ENCODE measurements at regions not wholly inside any gene's neighbourhood (a gene's known extent, or its start where the extent isn't known, plus 50 kb on each side); places are given as distances from the start of the nearest gene placed in this dataset.

DNA sequence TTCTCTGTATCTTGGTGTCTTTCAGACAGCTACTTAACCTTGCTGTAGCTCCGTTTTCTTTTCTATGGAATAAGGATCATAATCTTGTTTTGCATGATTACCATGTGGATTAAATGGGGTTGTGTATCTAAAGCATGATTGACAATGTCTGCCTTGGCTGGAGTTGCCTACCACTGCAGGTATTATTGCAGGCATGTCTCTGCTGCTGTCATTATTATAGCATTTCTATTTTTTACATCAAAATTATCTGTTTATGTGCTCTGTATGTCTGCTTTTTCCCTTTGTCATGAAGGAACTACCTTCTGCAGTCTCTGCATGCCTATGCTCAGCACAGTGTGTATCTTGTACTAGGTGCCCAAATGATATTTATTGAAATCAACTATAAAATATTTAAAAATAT lies 95.9 kb upstream of the TAPT1 start:
- Histone ChIP-seq H3K79me2 (ENCODE audit: control insufficient read depth, insufficient read depth, low read length) (no peaks in the 10 kb centered on the region), H3K9me3 (replicated peaks; ENCODE audit: control insufficient read depth, insufficient read depth, low read length) (no peaks in the 10 kb centered on the region), H3K27ac (ENCODE audit: insufficient read depth, low read depth, low read length) (no peak overlapping the region), H3K9ac (replicated peaks; ENCODE audit: extremely low read depth, insufficient read depth, low read length) (no peak overlapping the region), H3K4me1 (ENCODE audit: control insufficient read depth, extremely low read depth, insufficient read depth, low read length) (no peaks in the 10 kb centered on the region), H3K9me1 (replicated peaks; ENCODE audit: control insufficient read depth, extremely low read depth, insufficient read depth, low read length) (no peaks in the 10 kb centered on the region), H4K20me1 (replicated peaks; ENCODE audit: control insufficient read depth, extremely low read depth, insufficient read depth, low read length) (no peaks in the 10 kb centered on the region), H2AFZ (ENCODE audit: low read depth, low read length) (no peak overlapping the region), H3K27me3 (ENCODE audit: control insufficient read depth in 2 of 2, insufficient read depth in 2 of 2, low read length in 2 of 2) (peaks cover 0 to 2% of the 10 kb centered on the region in 2 experiments), H3K4me3 (replicated peaks in 1 of 3; ENCODE audit: insufficient read depth in 1 of 3, low read depth in 1 of 3, low read length in 3 of 3) (no peak overlapping the region), H3K36me3 (ENCODE audit: control insufficient read depth in 2 of 2, extremely low read depth in 1 of 2, insufficient read depth in 2 of 2, low read length in 2 of 2) (no peaks in the 10 kb centered on the region), H3K4me2 (ENCODE audit: insufficient read depth, low read length) (no peak overlapping the region)
- intact Hi-C loops (cut with micrococcal nuclease) (no loop called here), dilution Hi-C loops (cut with MboI; ENCODE audit: extremely low pct_ligation_motif_present, low sequenced_read_pairs) (no loop called here)
- DNase-seq (ENCODE audit: low read depth, low spot score) (no peak), FAIRE-seq (no peak)
- ChIA-PET CTCF (no interaction called here), POLR2A (no interaction called here)
- BruUV-seq (replicated peaks), result no TSS peak
- TF ChIP-seq, protein P1, sequence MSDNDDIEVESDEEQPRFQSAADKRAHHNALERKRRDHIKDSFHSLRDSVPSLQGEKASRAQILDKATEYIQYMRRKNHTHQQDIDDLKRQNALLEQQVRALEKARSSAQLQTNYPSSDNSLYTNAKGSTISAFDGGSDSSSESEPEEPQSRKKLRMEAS (IDR thresholded peaks at IDR 0.05; ENCODE audit: insufficient read depth, insufficient read length), result no peak
- no peak for TF ChIP-seq JUN (IDR thresholded peaks at IDR 0.05; ENCODE audit: borderline replicate concordance, insufficient read depth, insufficient read length, low read depth)
- TF ChIP-seq EZH2 (IDR thresholded peaks at IDR 0.05; ENCODE audit: borderline replicate concordance, low read depth, low read length, severe bottlenecking), result no peak
- no peak for TF ChIP-seq MYC (IDR thresholded peaks at IDR 0.05; ENCODE audit: low read depth, low read length)
- TF ChIP-seq, protein P2, sequence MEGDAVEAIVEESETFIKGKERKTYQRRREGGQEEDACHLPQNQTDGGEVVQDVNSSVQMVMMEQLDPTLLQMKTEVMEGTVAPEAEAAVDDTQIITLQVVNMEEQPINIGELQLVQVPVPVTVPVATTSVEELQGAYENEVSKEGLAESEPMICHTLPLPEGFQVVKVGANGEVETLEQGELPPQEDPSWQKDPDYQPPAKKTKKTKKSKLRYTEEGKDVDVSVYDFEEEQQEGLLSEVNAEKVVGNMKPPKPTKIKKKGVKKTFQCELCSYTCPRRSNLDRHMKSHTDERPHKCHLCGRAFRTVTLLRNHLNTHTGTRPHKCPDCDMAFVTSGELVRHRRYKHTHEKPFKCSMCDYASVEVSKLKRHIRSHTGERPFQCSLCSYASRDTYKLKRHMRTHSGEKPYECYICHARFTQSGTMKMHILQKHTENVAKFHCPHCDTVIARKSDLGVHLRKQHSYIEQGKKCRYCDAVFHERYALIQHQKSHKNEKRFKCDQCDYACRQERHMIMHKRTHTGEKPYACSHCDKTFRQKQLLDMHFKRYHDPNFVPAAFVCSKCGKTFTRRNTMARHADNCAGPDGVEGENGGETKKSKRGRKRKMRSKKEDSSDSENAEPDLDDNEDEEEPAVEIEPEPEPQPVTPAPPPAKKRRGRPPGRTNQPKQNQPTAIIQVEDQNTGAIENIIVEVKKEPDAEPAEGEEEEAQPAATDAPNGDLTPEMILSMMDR (IDR thresholded peaks at IDR 0.05; ENCODE audit: extremely low read depth in 1 of 2, insufficient read depth in 1 of 2, low read depth in 1 of 2, low read length in 2 of 2), result no peak
- TF ChIP-seq POLR2A (IDR thresholded peaks at IDR 0.05; ENCODE audit: low read depth, low read length), result no peak
- no peak for TF ChIP-seq POLR2AphosphoS5 (IDR thresholded peaks at IDR 0.05; ENCODE audit: insufficient read depth, low read depth, low read length)
- no peak for TF ChIP-seq GATA2 (IDR thresholded peaks at IDR 0.05; ENCODE audit: insufficient read depth, insufficient read length, low read depth, low read length)
- TF ChIP-seq FOS (IDR thresholded peaks at IDR 0.05; ENCODE audit: borderline replicate concordance, insufficient read depth, low read length), result no peak

Data from endothelial cell of umbilical vein (primary cell).